ACC112 (cell line): ENCODE measurements at regions not wholly inside any gene's neighbourhood (a gene's known extent, or its start where the extent isn't known, plus 50 kb on each side); places are given as distances from the start of the nearest gene placed in this dataset.
A peak's percentile ranks its signal among the peaks of the same experiment; 100 is the strongest.

ENCODE experiments used
- H2AFZ ChIP-seq: fragments of 200-600 bp; sonication (generic); one replicate; pipeline ENCODE4 v1.6.0; 2017; ENCODE audit warnings: antibody characterized with exemption, low read length; ENCODE audit not compliant: unreplicated experiment
- H3K27ac ChIP-seq: fragments of 200-600 bp; sonication (generic); 2 replicates; pipeline ENCODE4 v1.5.1; 2014; ENCODE audit warnings: low read depth, mild to moderate bottlenecking, antibody characterized with exemption, low read length, moderate library complexity
- H3K27me3 ChIP-seq: fragments of 200-600 bp; sonication (generic); 2 replicates; pipeline ENCODE4 v1.6.1; 2014; ENCODE audit warnings: mild to moderate bottlenecking, antibody characterized with exemption, low read length, moderate library complexity, mixed read lengths; ENCODE audit not compliant: insufficient read depth
- H3K36me3 ChIP-seq: fragments of 200-600 bp; sonication (generic); 2 replicates; pipeline ENCODE4 v1.6.1; 2016; ENCODE audit warnings: mild to moderate bottlenecking, antibody characterized with exemption, low read length, moderate library complexity, mixed read lengths; ENCODE audit not compliant: insufficient read depth
- H3K4me1 ChIP-seq: fragments of 200-600 bp; sonication (generic); one replicate; pipeline ENCODE4 v1.6.1; 2016; ENCODE audit warnings: low read length, mixed read lengths; ENCODE audit not compliant: insufficient read depth, unreplicated experiment, control insufficient read depth
- H3K4me3 ChIP-seq: fragments of 200-600 bp; sonication (generic); 2 replicates; pipeline ENCODE4 v1.5.1; 2014; ENCODE audit warnings: mild to moderate bottlenecking, low read depth, low read length
- H3K79me2 ChIP-seq: fragments of 200-600 bp; sonication (generic); one replicate; pipeline ENCODE4 v1.6.0; 2016; ENCODE audit warnings: low read length; ENCODE audit not compliant: control insufficient read depth, unreplicated experiment, insufficient read depth

GRCh38 chr17:72416054-72416675 lies 295.3 kb downstream of the SOX9 start:
- H3K79me2 ChIP-seq = no peaks in the 10 kb centered on the region
- H3K27ac ChIP-seq = peak overlapping the region; percentile 60
- peaks cover 11% of the 10 kb centered on the region for H3K36me3 ChIP-seq
- no peak overlapping the region for H3K4me3 ChIP-seq
- H3K4me1 ChIP-seq = peaks cover 17% of the 10 kb centered on the region
- no peaks in the 10 kb centered on the region for H3K27me3 ChIP-seq
- H2AFZ ChIP-seq = no peak overlapping the region

GRCh38 chr17:72416905-72417304 lies 296.1 kb downstream of the SOX9 start:
- H3K79me2 ChIP-seq = no peaks in the 10 kb centered on the region
- H2AFZ ChIP-seq = no peak overlapping the region
- H3K4me1 ChIP-seq = peaks cover 18% of the 10 kb centered on the region
- no peak overlapping the region for H3K4me3 ChIP-seq
- H3K36me3 ChIP-seq = peaks cover 11% of the 10 kb centered on the region
- peak overlapping the region; percentile 60 for H3K27ac ChIP-seq
- H3K27me3 ChIP-seq = no peaks in the 10 kb centered on the region

GRCh38 chr17:72417627-72418026 lies 296.8 kb downstream of the SOX9 start:
- no peak overlapping the region for H3K27ac ChIP-seq
- peaks cover 11% of the 10 kb centered on the region for H3K36me3 ChIP-seq
- no peak overlapping the region for H3K4me3 ChIP-seq
- H3K27me3 ChIP-seq = no peaks in the 10 kb centered on the region
- H2AFZ ChIP-seq = no peak overlapping the region
- H3K4me1 ChIP-seq = peaks cover 25% of the 10 kb centered on the region
- no peaks in the 10 kb centered on the region for H3K79me2 ChIP-seq

- no peak overlapping the region for H3K4me3 ChIP-seq
- no peaks in the 10 kb centered on the region for H3K79me2 ChIP-seq
- H3K27me3 ChIP-seq = no peaks in the 10 kb centered on the region
- H2AFZ ChIP-seq = no peak overlapping the region
- peaks cover 11% of the 10 kb centered on the region for H3K36me3 ChIP-seq
- peak overlapping the region; percentile 94; the same call in 1 of the 2 replicates for H3K27ac ChIP-seq
- H3K4me1 ChIP-seq = peaks cover 34% of the 10 kb centered on the region
Observed at GRCh38 chr17:72419866-72420774, 299.3 kb downstream of the SOX9 start.

- peak overlapping the region; percentile 94 for H3K27ac ChIP-seq
Observed at GRCh38 chr17:72420775-72421127, 299.9 kb downstream of the SOX9 start.

GRCh38 chr17:72421128-72422092 lies 300.6 kb downstream of the SOX9 start:
- H3K27ac ChIP-seq = peak overlapping the region; percentile 94
- no peaks in the 10 kb centered on the region for H3K27me3 ChIP-seq
- H2AFZ ChIP-seq = no peak overlapping the region
- H3K79me2 ChIP-seq = no peaks in the 10 kb centered on the region
- H3K4me3 ChIP-seq = peak overlapping the region; percentile 52; the same call in 1 of the 2 replicates
- peaks cover 34% of the 10 kb centered on the region for H3K4me1 ChIP-seq
- H3K36me3 ChIP-seq = peaks cover 11% of the 10 kb centered on the region

More at GRCh38 chr17:72420775-72421127, 299.9 kb downstream of the SOX9 start:
- Histone ChIP-seq H3K79me2 (no peaks in the 10 kb centered on the region), H2AFZ (no peak overlapping the region), H3K4me3 (no peak overlapping the region), H3K4me1 (peaks cover 34% of the 10 kb centered on the region), H3K27me3 (no peaks in the 10 kb centered on the region), H3K36me3 (peaks cover 11% of the 10 kb centered on the region)

GRCh38 chr17:72422204-72422504 lies 301.3 kb downstream of the SOX9 start:
- no peaks in the 10 kb centered on the region for H3K27me3 ChIP-seq
- peaks cover 34% of the 10 kb centered on the region for H3K4me1 ChIP-seq
- H3K27ac ChIP-seq = peak overlapping the region; percentile 94
- 0 out of 2 replicates have a peak overlapping the region, but pooled peaks have one; percentile 26 for H3K4me3 ChIP-seq
- H3K79me2 ChIP-seq = no peaks in the 10 kb centered on the region
- H2AFZ ChIP-seq = no peak overlapping the region
- peaks cover 11% of the 10 kb centered on the region for H3K36me3 ChIP-seq

- Histone ChIP-seq H3K36me3 (peaks cover 8% of the 10 kb centered on the region), H3K27ac (peak overlapping the region; percentile 94), H3K4me1 (peaks cover 34% of the 10 kb centered on the region), H3K4me3 (peak overlapping the region; percentile 26), H3K79me2 (no peaks in the 10 kb centered on the region), H2AFZ (peak overlapping the region; percentile 39), H3K27me3 (no peaks in the 10 kb centered on the region)
Observed at GRCh38 chr17:72422505-72423285, 301.9 kb downstream of the SOX9 start.

- peak overlapping the region; percentile 39 for H2AFZ ChIP-seq
- H3K27me3 ChIP-seq = no peaks in the 10 kb centered on the region
- H3K79me2 ChIP-seq = no peaks in the 10 kb centered on the region
- H3K4me3 ChIP-seq = peak overlapping the region; percentile 4; the same call in 1 of the 2 replicates
- peaks cover 3% of the 10 kb centered on the region for H3K36me3 ChIP-seq
- peak overlapping the region; percentile 94 for H3K27ac ChIP-seq
- H3K4me1 ChIP-seq = peaks cover 34% of the 10 kb centered on the region
Observed at GRCh38 chr17:72423286-72423589, 302.4 kb downstream of the SOX9 start.

GRCh38 chr17:72423718-72424117 lies 302.9 kb downstream of the SOX9 start:
- Histone ChIP-seq H3K27me3 (no peaks in the 10 kb centered on the region), H3K36me3 (no peaks in the 10 kb centered on the region; the same call in 1 of the 2 replicates), H3K79me2 (no peaks in the 10 kb centered on the region), H3K4me1 (peaks cover 34% of the 10 kb centered on the region), H3K4me3 (no peak overlapping the region), H2AFZ (no peak overlapping the region), H3K27ac (peak overlapping the region; percentile 94; the same call in 1 of the 2 replicates)
